ENCODE measurements at regions not wholly inside any gene's neighbourhood (a gene's known extent, or its start where the extent isn't known, plus 50 kb on each side); places are given as distances from the start of the nearest gene placed in this dataset.

- POLR2A ChIA-PET, result no interaction called here
- no peak overlapping the region for H3K4me3 ChIP-seq (ENCODE audit: low read depth, low read length)
- no peaks in the 10 kb centered on the region for H3K27me3 ChIP-seq (ENCODE audit: control insufficient read depth, insufficient read depth, low read length)
- no peak for TF ChIP-seq CTCF (IDR thresholded peaks at IDR 0.05; ENCODE audit: insufficient read depth, low read depth, low read length)
- no peak for DNase-seq (ENCODE audit: low read depth)
- CTCF ChIA-PET, result interaction anchor here (1.2 to 3.1 kb wide), 3 partner anchors 160 to 290 kb away, joined by 3 to 17 read pairs (median 5); no protein-coding TSS in a partner anchor
- H3K36me3 ChIP-seq (ENCODE audit: control insufficient read depth, insufficient read depth, low read length), result no peaks in the 10 kb centered on the region
Observed at GRCh38 chr18:42274488-42275137, 319.6 kb downstream of the PIK3C3 start.

- ChIA-PET POLR2A (no interaction called here), CTCF (interaction anchor here (1.7 kb wide), 1 partner anchor 161 kb away, joined by 5 read pairs; no protein-coding TSS in a partner anchor)
- no peak for DNase-seq (ENCODE audit: low read depth)
- Histone ChIP-seq H3K4me3 (ENCODE audit: low read depth, low read length) (no peak overlapping the region), H3K27me3 (ENCODE audit: control insufficient read depth, insufficient read depth, low read length) (no peaks in the 10 kb centered on the region), H3K36me3 (ENCODE audit: control insufficient read depth, insufficient read depth, low read length) (no peaks in the 10 kb centered on the region)
- TF ChIP-seq CTCF (IDR thresholded peaks at IDR 0.05; ENCODE audit: insufficient read depth, low read depth, low read length), result no peak
Observed at GRCh38 chr18:42275138-42275535, 320.1 kb downstream of the PIK3C3 start.

GRCh38 chr18:42275949-42276730, 321.1 kb downstream of the PIK3C3 start:
- Histone ChIP-seq H3K4me3 (ENCODE audit: low read depth, low read length) (no peak overlapping the region), H3K27me3 (ENCODE audit: control insufficient read depth, insufficient read depth, low read length) (no peaks in the 10 kb centered on the region), H3K36me3 (ENCODE audit: control insufficient read depth, insufficient read depth, low read length) (no peaks in the 10 kb centered on the region)
- TF ChIP-seq CTCF (IDR thresholded peaks at IDR 0.05; ENCODE audit: insufficient read depth, low read depth, low read length), result no peak
- ChIA-PET CTCF (interaction anchor here (1.7 kb wide), 1 partner anchor 162 kb away, joined by 5 read pairs; no protein-coding TSS in a partner anchor), POLR2A (no interaction called here)
- no peak for DNase-seq (ENCODE audit: low read depth)

- no peak for TF ChIP-seq CTCF (IDR thresholded peaks at IDR 0.05; ENCODE audit: insufficient read depth, low read depth, low read length)
- ChIA-PET POLR2A (no interaction called here), CTCF (no interaction called here)
- Histone ChIP-seq H3K27me3 (ENCODE audit: control insufficient read depth, insufficient read depth, low read length) (no peaks in the 10 kb centered on the region), H3K4me3 (ENCODE audit: low read depth, low read length) (no peak overlapping the region), H3K36me3 (ENCODE audit: control insufficient read depth, insufficient read depth, low read length) (no peaks in the 10 kb centered on the region)
- no peak for DNase-seq (ENCODE audit: low read depth)
Observed at GRCh38 chr18:42281124-42281523, 326.1 kb downstream of the PIK3C3 start.

- Histone ChIP-seq H3K36me3 (ENCODE audit: control insufficient read depth, insufficient read depth, low read length) (no peaks in the 10 kb centered on the region), H3K4me3 (ENCODE audit: low read depth, low read length) (no peak overlapping the region), H3K27me3 (ENCODE audit: control insufficient read depth, insufficient read depth, low read length) (no peaks in the 10 kb centered on the region)
- TF ChIP-seq CTCF (IDR thresholded peaks at IDR 0.05; ENCODE audit: insufficient read depth, low read depth, low read length), result no peak
- CTCF ChIA-PET, result no interaction called here
- DNase-seq (ENCODE audit: low read depth), result no peak
- POLR2A ChIA-PET, result no interaction called here
Observed at GRCh38 chr18:42281851-42282250, 326.8 kb downstream of the PIK3C3 start.
